GM23338 (cell line): ENCODE measurements at regions not wholly inside any gene's neighbourhood (a gene's known extent, or its start where the extent isn't known, plus 50 kb on each side); places are given as distances from the start of the nearest gene placed in this dataset.
"Not testable (repeated sequence)": the region's sequence is repeated elsewhere in the genome, so short reads cannot be mapped to it uniquely, and the experiment has no call there.

Experiments used
- ATAC-seq: fragments of 200-7000 bp; cut with Tn5 transposase; 3 replicates; pipeline ENCODE4 v1.9.1; 2020
- DNase-seq: peaks from one replicate; pipeline ENCODE4 v3.0.0-alpha.2; 2015; ENCODE audit warnings: low spot score
- H2AFZ ChIP-seq: fragments of 200-600 bp; sonication (generic); 2 replicates; pipeline ENCODE4 v1.8.0; 2016; ENCODE audit warnings: antibody characterized with exemption, mild to moderate bottlenecking, moderate library complexity
- H3F3A ChIP-seq: fragments of 200-600 bp; sonication (generic); replicated peaks from 2 replicates; pipeline ENCODE4 v1.8.0; 2017; ENCODE audit warnings: antibody characterized with exemption, mixed run types, low read depth
- H3K27ac ChIP-seq: fragments of 200-600 bp; sonication (generic); 2 replicates; pipeline ENCODE4 v1.6.1; 2016; ENCODE audit warnings: low read depth
- H3K27me3 ChIP-seq: fragments of 200-600 bp; sonication (generic); 2 replicates; pipeline ENCODE4 v1.8.0; 2016; ENCODE audit warnings: mild to moderate bottlenecking, mixed run types, moderate library complexity; ENCODE audit not compliant: insufficient read depth
- H3K36me3 ChIP-seq: fragments of 200-600 bp; sonication (generic); 2 replicates; pipeline ENCODE4 v1.8.0; 2016; ENCODE audit warnings: mild to moderate bottlenecking; ENCODE audit not compliant: insufficient read depth
- H3K4me1 ChIP-seq: fragments of 200-600 bp; sonication (generic); 2 replicates; pipeline ENCODE4 v1.8.0; 2016; ENCODE audit warnings: mild to moderate bottlenecking, moderate library complexity; ENCODE audit not compliant: insufficient read depth
- H3K4me2 ChIP-seq: fragments of 200-600 bp; sonication (generic); 2 replicates; pipeline ENCODE4 v1.7.1; 2017; ENCODE audit warnings: mixed run types
- H3K4me3 ChIP-seq: fragments of 200-600 bp; sonication (generic); 2 replicates; pipeline ENCODE4 v1.6.1; 2016; ENCODE audit warnings: mixed run types
- H3K79me2 ChIP-seq: fragments of 200-600 bp; sonication (generic); replicated peaks from 2 replicates; pipeline ENCODE4 v1.8.0; 2017; ENCODE audit warnings: mild to moderate bottlenecking; ENCODE audit not compliant: insufficient read depth
- H3K9me2 ChIP-seq: fragments of 200-600 bp; sonication (generic); 2 replicates; pipeline ENCODE4 v1.8.0; 2017; ENCODE audit not compliant: insufficient read depth
- H4K20me1 ChIP-seq: fragments of 200-600 bp; sonication (generic); replicated peaks from 2 replicates; pipeline ENCODE4 v1.8.0; 2017; ENCODE audit warnings: mild to moderate bottlenecking; ENCODE audit not compliant: insufficient read depth
- H3K27ac Mint-ChIP-seq: 2 replicates; pipeline ENCODE4 v1.8.0; 2020; ENCODE audit warnings: inconsistent platforms, mild to moderate bottlenecking, moderate library complexity, mixed read lengths
- H3K27me3 Mint-ChIP-seq: 3 replicates; pipeline ENCODE4 v1.8.0; 2022; ENCODE audit warnings: low read depth, mild to moderate bottlenecking, moderate library complexity, mixed read lengths, inconsistent platforms; ENCODE audit not compliant: insufficient read depth, poor library complexity
- H3K36me3 Mint-ChIP-seq: 3 replicates; pipeline ENCODE4 v1.8.0; 2021; ENCODE audit warnings: low read depth, mild to moderate bottlenecking, inconsistent platforms, moderate library complexity, mixed read lengths
- H3K4me1 Mint-ChIP-seq: 3 replicates; pipeline ENCODE4 v1.8.0; 2020; ENCODE audit warnings: mild to moderate bottlenecking, inconsistent platforms, mixed read lengths
- H3K4me3 Mint-ChIP-seq: 3 replicates; pipeline ENCODE4 v1.8.0; 2021; ENCODE audit warnings: moderate library complexity, mild to moderate bottlenecking, inconsistent platforms, mixed read lengths
- H3K9me3 Mint-ChIP-seq: 3 replicates; pipeline ENCODE4 v1.8.0; 2020; ENCODE audit warnings: moderate library complexity, mild to moderate bottlenecking, inconsistent platforms, mixed read lengths
- EZH2 ChIP-seq: fragments of 200-600 bp; sonication (generic); IDR thresholded peaks from one replicate; pipeline ENCODE4 v1.8.0; 2017; ENCODE audit warnings: antibody characterized with exemption, mild to moderate bottlenecking, low read depth; ENCODE audit not compliant: unreplicated experiment
- EZH2phosphoT487 ChIP-seq: fragments of 200-600 bp; sonication (generic); IDR thresholded peaks from one replicate; pipeline ENCODE4 v1.8.1; 2018; ENCODE audit warnings: antibody characterized with exemption; ENCODE audit not compliant: unreplicated experiment
- JUNB ChIP-seq: IDR thresholded peaks from one replicate; pipeline ENCODE4 v1.6.1; 2016; ENCODE audit warnings: antibody characterized with exemption; ENCODE audit not compliant: unreplicated experiment
- ZNF462 ChIP-seq: fragments of 250-450 bp; sonication (Bioruptor Pico); IDR thresholded peaks from 2 replicates; pipeline ENCODE4 v1.5.0; 2020; ENCODE audit warnings: mild to moderate bottlenecking, moderate library complexity
- TF ChIP-seq, protein P1 (sequence below): IDR thresholded peaks from 2 replicates; pipeline ENCODE4 v1.6.1; 2016; ENCODE audit warnings: antibody characterized with exemption
- TF ChIP-seq, protein P2 (sequence below): IDR thresholded peaks from one replicate; pipeline ENCODE4 v1.6.1; 2018; ENCODE audit warnings: antibody characterized with exemption; ENCODE audit not compliant: unreplicated experiment

GRCh38 chr3:87546216-87546615 lies 269.8 kb upstream of the POU1F1 start (continued):
- TF ChIP-seq ZNF462 (CRISPR knock-in tag) (no peak), JUNB (no peak), EZH2phosphoT487 (no peak), EZH2 (no peak)
- TF ChIP-seq, protein P1, sequence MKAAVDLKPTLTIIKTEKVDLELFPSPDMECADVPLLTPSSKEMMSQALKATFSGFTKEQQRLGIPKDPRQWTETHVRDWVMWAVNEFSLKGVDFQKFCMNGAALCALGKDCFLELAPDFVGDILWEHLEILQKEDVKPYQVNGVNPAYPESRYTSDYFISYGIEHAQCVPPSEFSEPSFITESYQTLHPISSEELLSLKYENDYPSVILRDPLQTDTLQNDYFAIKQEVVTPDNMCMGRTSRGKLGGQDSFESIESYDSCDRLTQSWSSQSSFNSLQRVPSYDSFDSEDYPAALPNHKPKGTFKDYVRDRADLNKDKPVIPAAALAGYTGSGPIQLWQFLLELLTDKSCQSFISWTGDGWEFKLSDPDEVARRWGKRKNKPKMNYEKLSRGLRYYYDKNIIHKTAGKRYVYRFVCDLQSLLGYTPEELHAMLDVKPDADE: no peak
- TF ChIP-seq, protein P2, sequence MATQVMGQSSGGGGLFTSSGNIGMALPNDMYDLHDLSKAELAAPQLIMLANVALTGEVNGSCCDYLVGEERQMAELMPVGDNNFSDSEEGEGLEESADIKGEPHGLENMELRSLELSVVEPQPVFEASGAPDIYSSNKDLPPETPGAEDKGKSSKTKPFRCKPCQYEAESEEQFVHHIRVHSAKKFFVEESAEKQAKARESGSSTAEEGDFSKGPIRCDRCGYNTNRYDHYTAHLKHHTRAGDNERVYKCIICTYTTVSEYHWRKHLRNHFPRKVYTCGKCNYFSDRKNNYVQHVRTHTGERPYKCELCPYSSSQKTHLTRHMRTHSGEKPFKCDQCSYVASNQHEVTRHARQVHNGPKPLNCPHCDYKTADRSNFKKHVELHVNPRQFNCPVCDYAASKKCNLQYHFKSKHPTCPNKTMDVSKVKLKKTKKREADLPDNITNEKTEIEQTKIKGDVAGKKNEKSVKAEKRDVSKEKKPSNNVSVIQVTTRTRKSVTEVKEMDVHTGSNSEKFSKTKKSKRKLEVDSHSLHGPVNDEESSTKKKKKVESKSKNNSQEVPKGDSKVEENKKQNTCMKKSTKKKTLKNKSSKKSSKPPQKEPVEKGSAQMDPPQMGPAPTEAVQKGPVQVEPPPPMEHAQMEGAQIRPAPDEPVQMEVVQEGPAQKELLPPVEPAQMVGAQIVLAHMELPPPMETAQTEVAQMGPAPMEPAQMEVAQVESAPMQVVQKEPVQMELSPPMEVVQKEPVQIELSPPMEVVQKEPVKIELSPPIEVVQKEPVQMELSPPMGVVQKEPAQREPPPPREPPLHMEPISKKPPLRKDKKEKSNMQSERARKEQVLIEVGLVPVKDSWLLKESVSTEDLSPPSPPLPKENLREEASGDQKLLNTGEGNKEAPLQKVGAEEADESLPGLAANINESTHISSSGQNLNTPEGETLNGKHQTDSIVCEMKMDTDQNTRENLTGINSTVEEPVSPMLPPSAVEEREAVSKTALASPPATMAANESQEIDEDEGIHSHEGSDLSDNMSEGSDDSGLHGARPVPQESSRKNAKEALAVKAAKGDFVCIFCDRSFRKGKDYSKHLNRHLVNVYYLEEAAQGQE: no peak

DNA sequence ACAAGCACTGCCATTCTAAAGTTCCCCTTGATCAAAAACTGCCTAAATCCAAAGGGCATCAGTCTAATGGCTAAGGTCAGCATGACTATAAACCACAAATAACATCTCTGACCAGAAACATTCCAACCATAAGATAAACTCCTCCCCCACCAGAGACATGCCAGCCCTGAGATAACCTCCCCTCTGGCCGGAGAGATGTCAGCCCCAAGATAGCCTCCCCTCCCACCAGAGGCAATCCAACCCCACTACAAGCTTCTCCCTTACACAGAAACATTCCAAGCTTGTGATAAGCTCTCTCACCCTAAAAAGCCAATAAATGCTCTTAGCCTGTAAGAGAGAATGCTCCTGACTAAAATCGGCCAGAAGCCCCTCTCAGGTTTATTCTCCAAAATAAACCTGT lies 267.0 kb upstream of the POU1F1 start:
- not testable (repeated sequence) for H4K20me1 ChIP-seq

More for the DNA sequence above, 267.0 kb upstream of the POU1F1 start:
- DNase-seq, H3K9me2 ChIP-seq, H3F3A ChIP-seq, H3K27ac ChIP-seq, H3K4me1 Mint-ChIP-seq, ATAC-seq, H3K36me3 ChIP-seq, H3K27me3 ChIP-seq, H2AFZ ChIP-seq, H3K27me3 Mint-ChIP-seq, H3K79me2 ChIP-seq, H3K4me1 ChIP-seq, H3K4me3 Mint-ChIP-seq, H3K27ac Mint-ChIP-seq, H3K4me3 ChIP-seq, H3K4me2 ChIP-seq: not testable (repeated sequence)
- peaks cover 22% of the 10 kb centered on the region; the same call in 2 of the 3 replicates for H3K36me3 Mint-ChIP-seq
- H3K9me3 Mint-ChIP-seq: peaks cover 24% of the 10 kb centered on the region
